Activated T-cell treated with anti-CD3 and anti-CD28 coated beads for 4 hours (primary cell): ENCODE measurements at regions not wholly inside any gene's neighbourhood (a gene's known extent, or its start where the extent isn't known, plus 50 kb on each side); places are given as distances from the start of the nearest gene placed in this dataset.

Experiments used
- DNase-seq: peaks from one replicate; pipeline ENCODE4 v3.0.0-alpha.2; 2020

GRCh38 chr5:74310997-74311930 lies 329.3 kb downstream of the ENC1 start:
- DNase-seq: no peak

- no peak for DNase-seq
Observed at GRCh38 chr5:74310386-74310785, 330.1 kb downstream of the ENC1 start.

- DNase-seq: no peak
Observed at GRCh38 chr5:74309050-74309449, 331.5 kb downstream of the ENC1 start.

GRCh38 chr5:74306845-74307244 lies 333.7 kb downstream of the ENC1 start:
- DNase-seq: no peak

- no peak for DNase-seq
Observed at GRCh38 chr5:74304536-74304935, 336.0 kb downstream of the ENC1 start.

GRCh38 chr5:74303578-74303977 lies 336.9 kb downstream of the ENC1 start:
- no peak for DNase-seq

GRCh38 chr5:74301576-74301975 lies 339.0 kb downstream of the ENC1 start:
- DNase-seq: no peak

- DNase-seq: no peak
Observed at GRCh38 chr5:74300808-74301389, 339.6 kb downstream of the ENC1 start.

- no peak for DNase-seq
Observed at GRCh38 chr5:74299833-74300232, 340.7 kb downstream of the ENC1 start.

- no peak for DNase-seq
Observed at GRCh38 chr5:74296685-74297408, 343.7 kb downstream of the ENC1 start.

GRCh38 chr5:74295676-74296075 lies 344.9 kb downstream of the ENC1 start:
- DNase-seq: no peak

- DNase-seq: no peak
Observed at GRCh38 chr5:74295141-74295540, 345.4 kb downstream of the ENC1 start.

GRCh38 chr5:74294231-74294705 lies 346.3 kb downstream of the ENC1 start:
- no peak for DNase-seq

- DNase-seq: no peak
Observed at GRCh38 chr5:74293182-74293581, 347.3 kb downstream of the ENC1 start.

- no peak for DNase-seq
Observed at GRCh38 chr5:74290634-74291241, 349.8 kb downstream of the ENC1 start.

- DNase-seq: no peak
Observed at GRCh38 chr5:74289691-74290090, 350.8 kb downstream of the ENC1 start.

GRCh38 chr5:74289238-74289637 lies 351.3 kb downstream of the ENC1 start:
- DNase-seq: no peak

- no peak for DNase-seq
Observed at GRCh38 chr5:74288448-74289108, 351.9 kb downstream of the ENC1 start.

GRCh38 chr5:74288038-74288437 lies 352.5 kb downstream of the ENC1 start:
- DNase-seq: no peak

- DNase-seq: no peak
Observed at GRCh38 chr5:74286734-74287695, 353.5 kb downstream of the ENC1 start.

- DNase-seq: no peak
Observed at GRCh38 chr5:74285675-74286280, 354.8 kb downstream of the ENC1 start.
